ENCODE measurements at regions not wholly inside any gene's neighbourhood (a gene's known extent, or its start where the extent isn't known, plus 50 kb on each side); places are given as distances from the start of the nearest gene placed in this dataset.

DNA sequence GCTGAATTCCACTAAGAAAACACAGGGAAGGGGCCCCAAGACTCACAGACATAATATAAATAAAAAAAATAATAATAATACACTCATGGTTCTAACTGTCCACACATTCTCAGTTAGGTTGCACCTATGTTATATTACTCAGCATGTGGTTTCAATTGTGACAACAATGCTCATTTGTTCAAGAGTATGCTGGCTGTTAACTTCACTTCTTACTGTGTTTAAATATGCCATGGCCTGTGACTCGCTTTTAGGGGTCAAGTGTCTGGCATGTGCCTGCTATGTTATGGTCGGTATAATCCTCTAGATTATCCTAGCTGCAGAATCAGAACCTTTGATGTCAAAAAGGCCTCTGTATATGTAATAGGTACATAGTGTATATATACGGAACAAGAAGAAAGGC lies 324.8 kb upstream of the INTU start:
- intact Hi-C loops (cut with micrococcal nuclease), result no loop called here

DNA sequence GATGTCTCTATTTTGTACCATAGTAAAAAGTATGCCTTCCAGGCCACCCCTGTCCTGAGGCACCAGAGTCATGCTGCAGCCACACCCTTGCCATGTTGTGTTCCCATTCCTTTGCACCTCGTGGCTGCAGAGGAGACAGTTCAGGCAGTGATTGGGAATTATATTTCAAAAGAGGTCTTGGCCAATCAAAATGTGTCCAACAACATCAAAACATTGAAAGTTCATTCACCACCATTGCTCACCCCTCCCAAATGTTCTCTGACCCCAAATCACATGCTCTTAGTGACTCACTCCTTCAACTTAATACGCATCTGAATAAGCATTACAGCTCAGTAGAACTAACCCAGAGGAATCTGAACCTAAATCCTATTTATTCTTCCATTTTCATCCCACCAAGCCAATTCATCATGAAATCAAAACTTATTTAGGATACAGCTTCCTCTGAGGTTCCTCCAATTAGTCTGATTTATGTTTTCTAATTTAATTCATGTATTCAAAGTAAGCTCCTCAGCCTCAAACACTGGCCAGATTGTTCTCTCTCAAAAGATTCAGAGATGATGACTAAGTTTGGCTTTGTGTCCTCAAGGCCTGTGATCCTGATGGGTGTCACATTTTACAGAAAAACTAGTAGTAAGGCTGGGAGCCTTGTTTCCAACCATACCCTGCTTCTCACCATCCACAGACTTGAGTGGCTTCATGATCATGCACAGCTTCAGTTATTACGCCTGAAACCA lies 323.2 kb upstream of the INTU start:
- Histone ChIP-seq H3K9ac (ENCODE audit: low read length) (no peak overlapping the region), H3K4me2 (replicated peaks; ENCODE audit: low read depth, low read length, poor library complexity, severe bottlenecking) (no peak overlapping the region), H2AFZ (ENCODE audit: insufficient read depth, low read depth, low read length, poor library complexity, severe bottlenecking) (no peak overlapping the region), H3K4me3 (ENCODE audit: control extremely low read depth in 1 of 5, extremely low read depth in 1 of 5, insufficient read depth in 1 of 5, low read depth in 2 of 5, low read length in 4 of 5) (no peak overlapping the region), H3K36me3 (replicated peaks in 1 of 2; ENCODE audit: control extremely low read depth in 1 of 2, control insufficient read depth in 1 of 2, extremely low read depth in 1 of 2, insufficient read depth in 2 of 2, low read length in 1 of 2) (no peaks in the 10 kb centered on the region), H3K9me3 (ENCODE audit: control extremely low read depth in 1 of 3, control insufficient read depth in 2 of 3, insufficient read depth in 1 of 3, low read length in 2 of 3) (peaks cover 0 to 6% (median 3%) of the 10 kb centered on the region in 3 donors), H3K27ac (ENCODE audit: low read length in 2 of 2) (no peak overlapping the region), H3K27me3 (replicated peaks in 1 of 4; ENCODE audit: control extremely low read depth in 1 of 4, control insufficient read depth in 3 of 4, insufficient read depth in 4 of 4, low read length in 3 of 4) (no peaks in the 10 kb centered on the region), H4K20me1 (ENCODE audit: control insufficient read depth, insufficient read depth, low read length, poor library complexity, severe bottlenecking) (no peaks in the 10 kb centered on the region), H3K79me2 (ENCODE audit: control insufficient read depth, insufficient read depth, low read length) (no peaks in the 10 kb centered on the region), H3K4me1 (ENCODE audit: control insufficient read depth in 2 of 2, insufficient read depth in 2 of 2, low read length in 2 of 2) (no peaks in the 10 kb centered on the region)
- 79% methylated on average over 3 of the region's 3 CpGs for WGBS (ENCODE audit: insufficient coverage)
- H3K27me3 Mint-ChIP-seq, result no peaks in the 10 kb centered on the region
- H3K4me3 Mint-ChIP-seq, result no peak overlapping the region
- H3K9me3 Mint-ChIP-seq (ENCODE audit: insufficient read depth), result peaks cover 14% of the 10 kb centered on the region
- H3K4me1 Mint-ChIP-seq, result no peaks in the 10 kb centered on the region
- ATAC-seq (ENCODE audit: low read depth) (no peak), DNase-seq (no peak)
- TF ChIP-seq, protein P1, sequence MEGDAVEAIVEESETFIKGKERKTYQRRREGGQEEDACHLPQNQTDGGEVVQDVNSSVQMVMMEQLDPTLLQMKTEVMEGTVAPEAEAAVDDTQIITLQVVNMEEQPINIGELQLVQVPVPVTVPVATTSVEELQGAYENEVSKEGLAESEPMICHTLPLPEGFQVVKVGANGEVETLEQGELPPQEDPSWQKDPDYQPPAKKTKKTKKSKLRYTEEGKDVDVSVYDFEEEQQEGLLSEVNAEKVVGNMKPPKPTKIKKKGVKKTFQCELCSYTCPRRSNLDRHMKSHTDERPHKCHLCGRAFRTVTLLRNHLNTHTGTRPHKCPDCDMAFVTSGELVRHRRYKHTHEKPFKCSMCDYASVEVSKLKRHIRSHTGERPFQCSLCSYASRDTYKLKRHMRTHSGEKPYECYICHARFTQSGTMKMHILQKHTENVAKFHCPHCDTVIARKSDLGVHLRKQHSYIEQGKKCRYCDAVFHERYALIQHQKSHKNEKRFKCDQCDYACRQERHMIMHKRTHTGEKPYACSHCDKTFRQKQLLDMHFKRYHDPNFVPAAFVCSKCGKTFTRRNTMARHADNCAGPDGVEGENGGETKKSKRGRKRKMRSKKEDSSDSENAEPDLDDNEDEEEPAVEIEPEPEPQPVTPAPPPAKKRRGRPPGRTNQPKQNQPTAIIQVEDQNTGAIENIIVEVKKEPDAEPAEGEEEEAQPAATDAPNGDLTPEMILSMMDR (IDR thresholded peaks at IDR 0.05), result no peak
- TF ChIP-seq EZH2 (IDR thresholded peaks at IDR 0.05; ENCODE audit: borderline replicate concordance, insufficient read depth, low read depth, low read length, poor library complexity, severe bottlenecking), result no peak
- no peak overlapping the region for H3K27ac Mint-ChIP-seq
- intact Hi-C loops (cut with micrococcal nuclease), result no loop called here
- ChIA-PET CTCF (no interaction called here), POLR2A (no interaction called here)

More for the DNA sequence above, 324.8 kb upstream of the INTU start:
- no peaks in the 10 kb centered on the region for H3K79me2 ChIP-seq (ENCODE audit: control insufficient read depth, insufficient read depth, low read length)
- H3K4me3 ChIP-seq (ENCODE audit: control extremely low read depth in 1 of 5, extremely low read depth in 1 of 5, insufficient read depth in 1 of 5, low read depth in 2 of 5, low read length in 4 of 5), result no peak overlapping the region
- no peak overlapping the region for H3K4me2 ChIP-seq (replicated peaks; ENCODE audit: low read depth, low read length, poor library complexity, severe bottlenecking)
- H3K9ac ChIP-seq (ENCODE audit: low read length), result no peak overlapping the region
- ChIA-PET POLR2A (no interaction called here), CTCF (no interaction called here)
- DNase-seq, result no peak
- no peak overlapping the region for H3K4me3 Mint-ChIP-seq
- ATAC-seq (ENCODE audit: low read depth), result no peak
- no peak overlapping the region for H3K27ac ChIP-seq (ENCODE audit: low read length in 2 of 2)
- no peaks in the 10 kb centered on the region for H3K4me1 ChIP-seq (ENCODE audit: control insufficient read depth in 2 of 2, insufficient read depth in 2 of 2, low read length in 2 of 2)
- H3K27me3 Mint-ChIP-seq, result no peaks in the 10 kb centered on the region
- peaks cover 0 to 7% (median 2%) of the 10 kb centered on the region in 3 donors for H3K9me3 ChIP-seq (ENCODE audit: control extremely low read depth in 1 of 3, control insufficient read depth in 2 of 3, insufficient read depth in 1 of 3, low read length in 2 of 3)
- WGBS (ENCODE audit: insufficient coverage), result no CpG with 5 or more reads among the region's 3 CpGs
- no peaks in the 10 kb centered on the region for H3K27me3 ChIP-seq (replicated peaks in 1 of 4; ENCODE audit: control extremely low read depth in 1 of 4, control insufficient read depth in 3 of 4, insufficient read depth in 4 of 4, low read length in 3 of 4)
- peaks cover 9% of the 10 kb centered on the region for H3K9me3 Mint-ChIP-seq (ENCODE audit: insufficient read depth)
- H3K4me1 Mint-ChIP-seq, result no peaks in the 10 kb centered on the region
- H3K36me3 ChIP-seq (replicated peaks in 1 of 2; ENCODE audit: control extremely low read depth in 1 of 2, control insufficient read depth in 1 of 2, extremely low read depth in 1 of 2, insufficient read depth in 2 of 2, low read length in 1 of 2), result no peaks in the 10 kb centered on the region
- H2AFZ ChIP-seq (ENCODE audit: insufficient read depth, low read depth, low read length, poor library complexity, severe bottlenecking), result no peak overlapping the region
- H4K20me1 ChIP-seq (ENCODE audit: control insufficient read depth, insufficient read depth, low read length, poor library complexity, severe bottlenecking), result no peaks in the 10 kb centered on the region
- TF ChIP-seq EZH2 (IDR thresholded peaks at IDR 0.05; ENCODE audit: borderline replicate concordance, insufficient read depth, low read depth, low read length, poor library complexity, severe bottlenecking), result no peak
- TF ChIP-seq, protein P1 (IDR thresholded peaks at IDR 0.05), result no peak
- H3K27ac Mint-ChIP-seq, result no peak overlapping the region

All from B cell (primary cell).